Nephron (organoid): ENCODE measurements at regions not wholly inside any gene's neighbourhood (a gene's known extent, or its start where the extent isn't known, plus 50 kb on each side); places are given as distances from the start of the nearest gene placed in this dataset.

Experiments
- H3K27ac Mint-ChIP-seq, 3 experiments: 2 replicates each; pipeline ENCODE4 v1.8.0; 2020; ENCODE audit warnings: mixed read lengths in 3 of 3, mild to moderate bottlenecking in 2 of 3, moderate library complexity in 1 of 3
- H3K27me3 Mint-ChIP-seq: 2 replicates; pipeline ENCODE4 v1.8.0; 2021; ENCODE audit warnings: low read depth, mild to moderate bottlenecking, moderate library complexity, mixed read lengths
- H3K36me3 Mint-ChIP-seq: 2 replicates; pipeline ENCODE4 v1.8.0; 2020; ENCODE audit warnings: low read depth, mixed read lengths
- H3K4me1 Mint-ChIP-seq: 2 replicates; pipeline ENCODE4 v1.8.0; 2020; ENCODE audit warnings: mixed read lengths
- H3K4me3 Mint-ChIP-seq, 3 experiments: 2 replicates each; pipeline ENCODE4 v1.8.0; 2020; ENCODE audit warnings: mild to moderate bottlenecking in 3 of 3, mixed read lengths in 3 of 3, moderate library complexity in 2 of 3
- H3K9me3 Mint-ChIP-seq: 2 replicates; pipeline ENCODE4 v1.8.0; 2020; ENCODE audit warnings: mixed read lengths
- TF ChIP-seq, protein P1 (sequence below), 3 experiments: fragments of 200-600 bp; sonication (generic); IDR thresholded peaks; one replicate each; pipeline ENCODE4 v1.5.0; 2021; ENCODE audit warnings: antibody characterized with exemption in 3 of 3; ENCODE audit not compliant: unreplicated experiment in 3 of 3

GRCh38 chr15:47872208-47872607, 154.9 kb downstream of the SEMA6D start:
- Mint-ChIP-seq H3K9me3 (peaks cover 8% of the 10 kb centered on the region), H3K27ac (no peak overlapping the region), H3K36me3 (no peaks in the 10 kb centered on the region), H3K4me1 (no peaks in the 10 kb centered on the region), H3K27me3 (no peaks in the 10 kb centered on the region), H3K4me3 (no peak overlapping the region)
- TF ChIP-seq, protein P1, sequence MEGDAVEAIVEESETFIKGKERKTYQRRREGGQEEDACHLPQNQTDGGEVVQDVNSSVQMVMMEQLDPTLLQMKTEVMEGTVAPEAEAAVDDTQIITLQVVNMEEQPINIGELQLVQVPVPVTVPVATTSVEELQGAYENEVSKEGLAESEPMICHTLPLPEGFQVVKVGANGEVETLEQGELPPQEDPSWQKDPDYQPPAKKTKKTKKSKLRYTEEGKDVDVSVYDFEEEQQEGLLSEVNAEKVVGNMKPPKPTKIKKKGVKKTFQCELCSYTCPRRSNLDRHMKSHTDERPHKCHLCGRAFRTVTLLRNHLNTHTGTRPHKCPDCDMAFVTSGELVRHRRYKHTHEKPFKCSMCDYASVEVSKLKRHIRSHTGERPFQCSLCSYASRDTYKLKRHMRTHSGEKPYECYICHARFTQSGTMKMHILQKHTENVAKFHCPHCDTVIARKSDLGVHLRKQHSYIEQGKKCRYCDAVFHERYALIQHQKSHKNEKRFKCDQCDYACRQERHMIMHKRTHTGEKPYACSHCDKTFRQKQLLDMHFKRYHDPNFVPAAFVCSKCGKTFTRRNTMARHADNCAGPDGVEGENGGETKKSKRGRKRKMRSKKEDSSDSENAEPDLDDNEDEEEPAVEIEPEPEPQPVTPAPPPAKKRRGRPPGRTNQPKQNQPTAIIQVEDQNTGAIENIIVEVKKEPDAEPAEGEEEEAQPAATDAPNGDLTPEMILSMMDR (IDR thresholded peaks at IDR 0.05; ENCODE audit: unreplicated experiment in 3 of 3), result no peak

DNA sequence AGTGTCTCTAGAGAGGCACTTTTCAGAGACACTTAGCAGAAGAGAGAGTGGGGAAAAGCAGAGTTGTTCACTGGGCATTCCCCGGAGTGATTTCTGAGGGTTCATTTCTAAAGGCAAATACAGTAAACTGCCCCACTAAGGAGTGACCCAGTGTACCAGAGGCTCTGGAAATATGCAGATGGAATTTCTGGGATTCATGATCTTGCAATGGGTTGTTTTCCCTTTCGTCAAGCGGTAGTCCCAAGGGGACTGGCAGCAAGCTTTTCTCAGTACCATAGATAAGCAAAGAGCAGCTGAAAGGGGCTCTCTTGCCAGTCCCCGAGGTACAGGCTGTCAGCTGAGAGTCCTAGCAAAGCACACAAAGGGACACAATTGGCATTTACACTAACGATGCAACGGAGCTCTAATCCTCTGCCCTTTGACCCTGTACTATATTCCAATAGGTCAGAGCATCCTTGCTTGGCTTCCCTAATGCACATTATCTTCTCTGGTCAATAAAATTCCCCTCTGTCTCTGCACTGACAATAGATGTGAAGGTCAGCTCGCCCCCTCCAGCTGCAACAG, 155.6 kb downstream of the SEMA6D start:
- no peak overlapping the region for H3K4me3 Mint-ChIP-seq
- peaks cover 8% of the 10 kb centered on the region for H3K9me3 Mint-ChIP-seq
- no peak overlapping the region for H3K27ac Mint-ChIP-seq
- TF ChIP-seq, protein P1 (IDR thresholded peaks at IDR 0.05; ENCODE audit: unreplicated experiment in 3 of 3), result no peak
- H3K27me3 Mint-ChIP-seq, result no peaks in the 10 kb centered on the region
- H3K36me3 Mint-ChIP-seq, result no peaks in the 10 kb centered on the region
- no peaks in the 10 kb centered on the region for H3K4me1 Mint-ChIP-seq

GRCh38 chr15:47876986-47877385, 159.7 kb downstream of the SEMA6D start:
- no peaks in the 10 kb centered on the region for H3K9me3 Mint-ChIP-seq
- H3K4me3 Mint-ChIP-seq, result no peak overlapping the region
- H3K27ac Mint-ChIP-seq, result no peak overlapping the region
- TF ChIP-seq, protein P1 (IDR thresholded peaks at IDR 0.05; ENCODE audit: unreplicated experiment in 3 of 3), result no peak
- H3K36me3 Mint-ChIP-seq, result no peaks in the 10 kb centered on the region
- no peaks in the 10 kb centered on the region for H3K4me1 Mint-ChIP-seq
- H3K27me3 Mint-ChIP-seq, result no peaks in the 10 kb centered on the region

GRCh38 chr15:47877836-47878235, 160.5 kb downstream of the SEMA6D start:
- H3K9me3 Mint-ChIP-seq, result no peaks in the 10 kb centered on the region

DNA sequence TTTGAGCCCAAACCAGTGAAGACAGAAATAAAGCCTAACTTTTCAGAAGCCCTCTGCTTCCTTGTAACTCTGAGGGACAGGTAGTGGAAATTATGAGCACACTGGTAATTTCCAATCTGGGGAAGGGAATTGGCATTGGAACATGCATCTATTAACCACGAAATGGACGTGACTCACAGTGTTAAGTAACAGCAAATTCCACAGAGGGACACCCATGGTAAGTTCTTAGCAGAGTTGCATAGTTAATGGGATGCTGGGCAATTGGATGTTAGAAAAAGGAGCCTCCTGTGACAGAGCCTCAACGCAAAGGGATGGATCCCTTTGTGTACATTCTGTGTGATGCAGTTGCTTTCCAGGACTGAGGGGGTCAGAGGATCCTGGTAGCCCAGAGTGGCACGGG, 168.6 kb downstream of the SEMA6D start:
- no peak overlapping the region for H3K27ac Mint-ChIP-seq
- H3K4me3 Mint-ChIP-seq, result no peak overlapping the region
- TF ChIP-seq, protein P1 (IDR thresholded peaks at IDR 0.05; ENCODE audit: unreplicated experiment in 3 of 3), result no peak
- no peaks in the 10 kb centered on the region for H3K9me3 Mint-ChIP-seq
- H3K27me3 Mint-ChIP-seq, result no peaks in the 10 kb centered on the region
- H3K4me1 Mint-ChIP-seq, result peaks cover 5% of the 10 kb centered on the region
- no peaks in the 10 kb centered on the region for H3K36me3 Mint-ChIP-seq

More at GRCh38 chr15:47877836-47878235, 160.5 kb downstream of the SEMA6D start:
- Mint-ChIP-seq H3K36me3 (no peaks in the 10 kb centered on the region), H3K4me1 (no peaks in the 10 kb centered on the region), H3K27me3 (no peaks in the 10 kb centered on the region), H3K27ac (no peak overlapping the region), H3K4me3 (no peak overlapping the region)
- TF ChIP-seq, protein P1 (IDR thresholded peaks at IDR 0.05; ENCODE audit: unreplicated experiment in 3 of 3), result no peak

DNA sequence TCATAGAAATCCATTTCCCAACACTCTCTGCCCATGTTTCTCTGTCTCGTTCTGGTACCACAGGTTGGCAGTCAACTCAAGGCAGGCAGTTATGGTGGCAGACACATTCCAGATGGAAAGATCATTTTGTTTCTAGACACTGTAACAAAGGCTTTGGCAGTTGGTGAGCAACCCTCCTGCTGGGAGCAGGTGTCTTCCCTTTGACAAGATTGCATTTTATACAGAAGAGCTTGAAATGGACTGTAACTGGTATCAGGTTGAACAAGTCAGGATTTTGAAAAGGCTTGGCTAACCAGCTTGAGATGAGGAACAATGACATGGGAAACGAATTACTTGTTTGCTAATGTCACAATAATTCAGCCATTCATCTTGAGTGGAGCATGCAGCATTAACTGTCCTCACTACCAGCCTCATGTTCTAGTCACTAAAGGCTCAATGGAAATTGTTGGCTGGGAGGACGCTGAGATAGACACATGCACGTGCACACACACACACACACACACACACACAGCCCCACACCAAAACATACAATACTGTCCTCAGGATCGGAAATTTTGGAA, 170.0 kb downstream of the SEMA6D start:
- Mint-ChIP-seq H3K4me1 (peaks cover 5% of the 10 kb centered on the region), H3K27me3 (no peaks in the 10 kb centered on the region), H3K9me3 (no peaks in the 10 kb centered on the region), H3K36me3 (no peaks in the 10 kb centered on the region), H3K4me3 (no peak overlapping the region), H3K27ac (no peak overlapping the region)
- TF ChIP-seq, protein P1 (IDR thresholded peaks at IDR 0.05; ENCODE audit: unreplicated experiment in 3 of 3), result no peak
